Immature natural killer cell (primary cell): ENCODE measurements at regions not wholly inside any gene's neighbourhood (a gene's known extent, or its start where the extent isn't known, plus 50 kb on each side); places are given as distances from the start of the nearest gene placed in this dataset.
"Not testable (repeated sequence)": the region's sequence is repeated elsewhere in the genome, so short reads cannot be mapped to it uniquely, and the experiment has no call there.

Experiments
- DNase-seq, 3 donors: peaks; one replicate each; pipeline ENCODE4 v3.0.0; 2022; ENCODE audit warnings: mixed read lengths in 1 of 3
- H3K27ac Mint-ChIP-seq, 6 donors: one replicate each; pipeline ENCODE4 v1.8.0; 2020; ENCODE audit warnings: mixed read lengths in 6 of 6, mild to moderate bottlenecking in 5 of 6, inconsistent platforms in 4 of 6, moderate library complexity in 3 of 6
- H3K27me3 Mint-ChIP-seq, 3 donors: one replicate each; pipeline ENCODE4 v1.8.0; 2020 to 2021; ENCODE audit warnings: low read depth in 3 of 3, mild to moderate bottlenecking in 3 of 3, mixed read lengths in 3 of 3, moderate library complexity in 3 of 3, inconsistent platforms in 1 of 3
- H3K36me3 Mint-ChIP-seq, 3 donors: one replicate each; pipeline ENCODE4 v1.8.0; 2020; ENCODE audit warnings: mixed read lengths in 3 of 3, inconsistent platforms in 2 of 3, mild to moderate bottlenecking in 2 of 3
- H3K4me1 Mint-ChIP-seq, 2 donors: one replicate each; pipeline ENCODE4 v1.8.0; 2020; ENCODE audit warnings: inconsistent platforms in 2 of 2, mild to moderate bottlenecking in 2 of 2, mixed read lengths in 2 of 2, moderate library complexity in 1 of 2
- H3K4me3 Mint-ChIP-seq, 5 donors: one replicate each; pipeline ENCODE4 v1.8.0; 2020; ENCODE audit warnings: mild to moderate bottlenecking in 5 of 5, mixed read lengths in 5 of 5, inconsistent platforms in 3 of 5, moderate library complexity in 3 of 5
- H3K9me3 Mint-ChIP-seq, 6 donors: one replicate each; pipeline ENCODE4 v1.8.0; 2020; ENCODE audit warnings: mild to moderate bottlenecking in 6 of 6, mixed read lengths in 6 of 6, inconsistent platforms in 4 of 6, moderate library complexity in 3 of 6

- Mint-ChIP-seq H3K36me3 (peaks cover 0 to 4% (median 0%) of the 10 kb centered on the region in 3 donors), H3K4me3 (no peak overlapping the region), H3K27ac (no peak overlapping the region), H3K27me3 (no peaks in the 10 kb centered on the region), H3K4me1 (no peaks in the 10 kb centered on the region), H3K9me3 (peaks cover 12 to 43% (median 25%) of the 10 kb centered on the region in 6 donors)
- no peak for DNase-seq
These were observed 364.0 kb downstream of the CNTN6 start for GRCh38 chr3:1456781-1457311.

- Mint-ChIP-seq H3K4me1 (no peaks in the 10 kb centered on the region), H3K27ac (no peak overlapping the region), H3K4me3 (no peak overlapping the region), H3K36me3 (no peaks in the 10 kb centered on the region), H3K9me3 (peaks cover 12 to 47% (median 28%) of the 10 kb centered on the region in 6 donors), H3K27me3 (no peaks in the 10 kb centered on the region)
- no peak for DNase-seq
These were observed 369.5 kb downstream of the CNTN6 start for GRCh38 chr3:1462371-1462770.

GRCh38 chr3:1462856-1463450 lies 370.1 kb downstream of the CNTN6 start:
- Mint-ChIP-seq H3K4me1 (no peaks in the 10 kb centered on the region), H3K36me3 (no peaks in the 10 kb centered on the region), H3K4me3 (no peak overlapping the region), H3K27me3 (no peaks in the 10 kb centered on the region), H3K27ac (no peak overlapping the region), H3K9me3 (peaks cover 12 to 48% (median 29%) of the 10 kb centered on the region in 6 donors)
- DNase-seq = no peak

- not testable (repeated sequence) for H3K27me3 Mint-ChIP-seq, H3K36me3 Mint-ChIP-seq, H3K27ac Mint-ChIP-seq, H3K4me3 Mint-ChIP-seq, H3K4me1 Mint-ChIP-seq, DNase-seq
- H3K9me3 Mint-ChIP-seq = peaks cover 12 to 41% (median 27%) of the 10 kb centered on the region in 6 donors
These were observed 372.3 kb downstream of the CNTN6 start for GRCh38 chr3:1465091-1465490.

- H3K27ac Mint-ChIP-seq = no peak overlapping the region
- peaks cover 7 to 41% (median 25%) of the 10 kb centered on the region in 6 donors for H3K9me3 Mint-ChIP-seq
- no peak overlapping the region for H3K4me3 Mint-ChIP-seq
- DNase-seq = no peak
- H3K36me3 Mint-ChIP-seq = no peaks in the 10 kb centered on the region
- no peaks in the 10 kb centered on the region for H3K4me1 Mint-ChIP-seq
- H3K27me3 Mint-ChIP-seq = peaks cover 0 to 2% (median 0%) of the 10 kb centered on the region in 3 donors
These were observed 375.3 kb downstream of the CNTN6 start for GRCh38 chr3:1468145-1468544.

GRCh38 chr3:1469248-1469647 lies 376.4 kb downstream of the CNTN6 start:
- no peaks in the 10 kb centered on the region for H3K4me1 Mint-ChIP-seq
- H3K27ac Mint-ChIP-seq = no peak overlapping the region
- no peak for DNase-seq
- no peaks in the 10 kb centered on the region for H3K36me3 Mint-ChIP-seq
- H3K27me3 Mint-ChIP-seq = peaks cover 0 to 2% (median 0%) of the 10 kb centered on the region in 3 donors
- H3K4me3 Mint-ChIP-seq = no peak overlapping the region
- H3K9me3 Mint-ChIP-seq = peaks cover 7 to 39% (median 23%) of the 10 kb centered on the region in 6 donors

DNA sequence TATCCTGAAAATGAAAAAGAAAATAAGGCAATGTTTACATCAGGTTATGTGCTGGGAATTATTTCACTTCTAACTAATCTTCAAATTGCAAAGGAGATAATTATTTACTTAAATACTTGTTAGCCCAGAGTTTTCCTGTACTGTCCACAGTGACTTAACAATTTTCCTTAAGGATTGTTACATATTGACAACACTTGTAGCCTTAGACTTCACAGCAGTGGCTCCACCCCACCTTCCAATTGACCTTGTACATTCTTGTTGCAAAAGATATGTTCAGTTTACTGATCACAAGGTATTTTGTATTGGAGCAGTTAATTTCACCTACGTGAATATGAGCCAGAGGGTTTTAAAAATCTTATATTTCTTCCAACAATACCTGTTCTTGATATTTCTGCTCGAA lies 376.9 kb downstream of the CNTN6 start:
- Mint-ChIP-seq H3K9me3 (peaks cover 7 to 37% (median 20%) of the 10 kb centered on the region in 6 donors), H3K4me1 (no peaks in the 10 kb centered on the region), H3K27ac (no peak overlapping the region), H3K4me3 (no peak overlapping the region), H3K36me3 (no peaks in the 10 kb centered on the region), H3K27me3 (peaks cover 0 to 2% (median 0%) of the 10 kb centered on the region in 3 donors)
- DNase-seq = no peak

DNA sequence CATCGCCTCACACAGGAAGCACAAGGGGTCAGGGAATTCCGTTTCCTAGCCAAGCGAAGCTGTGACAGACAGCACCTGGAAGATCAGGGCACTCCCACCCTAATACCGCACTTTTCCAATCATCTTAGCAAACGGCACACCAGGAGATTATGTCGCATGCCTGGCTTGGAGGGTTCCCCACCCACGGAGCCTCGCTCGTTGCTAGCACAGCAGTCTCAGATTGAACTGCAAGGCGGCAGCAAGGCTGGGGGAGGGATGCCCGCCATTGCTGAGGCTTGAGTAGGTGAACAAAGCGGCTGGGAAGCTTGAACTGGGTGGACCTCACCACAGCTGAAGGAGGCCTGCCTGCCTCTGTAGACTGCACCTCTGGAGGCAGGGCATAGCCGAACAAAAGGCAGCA lies 384.8 kb downstream of the CNTN6 start:
- no peak for DNase-seq
- Mint-ChIP-seq H3K27me3 (peaks cover 0 to 3% (median 2%) of the 10 kb centered on the region in 3 donors), H3K27ac (no peak overlapping the region), H3K4me1 (no peaks in the 10 kb centered on the region), H3K36me3 (peaks cover 0 to 3% (median 0%) of the 10 kb centered on the region in 3 donors), H3K4me3 (no peak overlapping the region), H3K9me3 (peaks cover 7 to 53% (median 31%) of the 10 kb centered on the region in 6 donors)

- no peaks in the 10 kb centered on the region for H3K4me1 Mint-ChIP-seq
- H3K4me3 Mint-ChIP-seq = no peak overlapping the region
- no peak for DNase-seq
- no peak overlapping the region for H3K27ac Mint-ChIP-seq
- peaks cover 8 to 44% (median 19%) of the 10 kb centered on the region in 6 donors for H3K9me3 Mint-ChIP-seq
- H3K36me3 Mint-ChIP-seq = no peaks in the 10 kb centered on the region
- no peaks in the 10 kb centered on the region for H3K27me3 Mint-ChIP-seq
These were observed 402.6 kb downstream of the CNTN6 start for GRCh38 chr3:1495466-1495865.

- H3K9me3 Mint-ChIP-seq = peaks cover 5 to 44% (median 22%) of the 10 kb centered on the region in 6 donors
- no peak for DNase-seq
- no peak overlapping the region for H3K4me3 Mint-ChIP-seq
- H3K4me1 Mint-ChIP-seq = no peaks in the 10 kb centered on the region
- H3K27ac Mint-ChIP-seq = no peak overlapping the region
- no peaks in the 10 kb centered on the region for H3K36me3 Mint-ChIP-seq
- no peaks in the 10 kb centered on the region for H3K27me3 Mint-ChIP-seq
These were observed 406.9 kb downstream of the CNTN6 start for GRCh38 chr3:1499694-1500093.

- DNase-seq = no peak
- H3K4me3 Mint-ChIP-seq = no peak overlapping the region
- H3K27me3 Mint-ChIP-seq = no peaks in the 10 kb centered on the region
- no peaks in the 10 kb centered on the region for H3K4me1 Mint-ChIP-seq
- no peak overlapping the region for H3K27ac Mint-ChIP-seq
- H3K36me3 Mint-ChIP-seq = no peaks in the 10 kb centered on the region
- H3K9me3 Mint-ChIP-seq = peaks cover 6 to 38% (median 13%) of the 10 kb centered on the region in 6 donors
These were observed 408.7 kb downstream of the CNTN6 start for GRCh38 chr3:1501406-1502115.

DNA sequence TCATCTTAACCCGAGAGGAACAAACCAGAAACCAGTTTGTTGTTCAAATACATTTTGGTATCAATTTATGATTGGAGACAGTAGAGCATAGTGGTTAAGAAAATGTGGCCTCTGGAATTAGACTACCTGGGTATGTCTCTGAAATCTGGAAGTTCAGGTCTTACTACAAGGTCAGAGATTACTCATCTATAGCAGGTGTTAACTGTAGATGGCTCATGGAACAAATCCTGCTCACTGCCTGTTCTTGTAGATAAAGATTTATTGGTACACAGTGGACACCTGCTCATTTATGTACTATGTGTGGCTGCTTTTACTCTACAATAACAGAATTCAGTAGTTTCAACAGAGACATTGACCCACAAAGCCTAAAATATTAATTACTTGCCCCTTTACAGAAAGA lies 413.3 kb downstream of the CNTN6 start:
- Mint-ChIP-seq H3K4me3 (no peak overlapping the region), H3K27me3 (no peaks in the 10 kb centered on the region), H3K36me3 (no peaks in the 10 kb centered on the region), H3K27ac (no peak overlapping the region), H3K9me3 (peaks cover 6 to 26% (median 14%) of the 10 kb centered on the region in 6 donors), H3K4me1 (no peaks in the 10 kb centered on the region)
- no peak for DNase-seq

- Mint-ChIP-seq H3K27me3 (no peaks in the 10 kb centered on the region), H3K4me1 (no peaks in the 10 kb centered on the region), H3K4me3 (no peak overlapping the region), H3K36me3 (no peaks in the 10 kb centered on the region), H3K27ac (no peak overlapping the region), H3K9me3 (peaks cover 7 to 35% (median 28%) of the 10 kb centered on the region in 6 donors)
- no peak for DNase-seq
These were observed 420.8 kb downstream of the CNTN6 start for GRCh38 chr3:1513662-1514061.

- no peaks in the 10 kb centered on the region for H3K4me1 Mint-ChIP-seq
- no peak for DNase-seq
- no peak overlapping the region for H3K4me3 Mint-ChIP-seq
- peaks cover 4 to 43% (median 31%) of the 10 kb centered on the region in 6 donors for H3K9me3 Mint-ChIP-seq
- H3K27ac Mint-ChIP-seq = no peak overlapping the region
- H3K27me3 Mint-ChIP-seq = no peaks in the 10 kb centered on the region
- H3K36me3 Mint-ChIP-seq = no peaks in the 10 kb centered on the region
These were observed 423.1 kb downstream of the CNTN6 start for GRCh38 chr3:1515882-1516281.
